GM23248 (cell line): ENCODE measurements at regions not wholly inside any gene's neighbourhood (a gene's known extent, or its start where the extent isn't known, plus 50 kb on each side); places are given as distances from the start of the nearest gene placed in this dataset.

Source experiments
- DNase-seq: peaks from one replicate; pipeline ENCODE4 v3.0.0-alpha.2; 2015
- H2AFZ ChIP-seq: fragments of 200-600 bp; sonication (generic); 2 replicates; pipeline ENCODE4 v1.6.1; 2016; ENCODE audit warnings: antibody characterized with exemption
- H3F3A ChIP-seq: fragments of 200-600 bp; sonication (generic); 2 replicates; pipeline ENCODE4 v1.6.1; 2016; ENCODE audit warnings: mild to moderate bottlenecking, antibody characterized with exemption, mixed run types; ENCODE audit not compliant: insufficient read depth
- H3K27ac ChIP-seq: fragments of 200-600 bp; sonication (generic); 2 replicates; pipeline ENCODE4 v1.5.1; 2016; ENCODE audit warnings: mild to moderate bottlenecking
- H3K27me3 ChIP-seq: fragments of 200-600 bp; sonication (generic); replicated peaks from 2 replicates; pipeline ENCODE4 v1.6.1; 2016; ENCODE audit warnings: mild to moderate bottlenecking; ENCODE audit not compliant: insufficient read depth
- H3K36me3 ChIP-seq: fragments of 200-600 bp; sonication (generic); 2 replicates; pipeline ENCODE4 v1.6.1; 2016; ENCODE audit warnings: low read depth, mild to moderate bottlenecking
- H3K4me1 ChIP-seq: fragments of 200-600 bp; sonication (generic); 2 replicates; pipeline ENCODE4 v1.6.1; 2016; ENCODE audit warnings: mild to moderate bottlenecking; ENCODE audit not compliant: insufficient read depth
- H3K4me2 ChIP-seq: fragments of 200-600 bp; sonication (generic); one replicate; pipeline ENCODE4 v1.6.1; 2016; ENCODE audit warnings: mild to moderate bottlenecking; ENCODE audit not compliant: unreplicated experiment
- H3K4me3 ChIP-seq: fragments of 200-600 bp; sonication (generic); 2 replicates; pipeline ENCODE4 v1.5.1; 2016; ENCODE audit warnings: mild to moderate bottlenecking
- H3K79me2 ChIP-seq: fragments of 200-600 bp; sonication (generic); 2 replicates; pipeline ENCODE4 v1.6.1; 2016; ENCODE audit warnings: mild to moderate bottlenecking; ENCODE audit not compliant: insufficient read depth
- H3K9ac ChIP-seq: fragments of 200-600 bp; sonication (generic); 2 replicates; pipeline ENCODE4 v1.6.1; 2016; ENCODE audit warnings: mild to moderate bottlenecking
- H3K9me2 ChIP-seq: fragments of 200-600 bp; sonication (generic); 2 replicates; pipeline ENCODE4 v1.6.1; 2016; ENCODE audit warnings: mixed run types, mild to moderate bottlenecking, moderate library complexity; ENCODE audit not compliant: insufficient read depth
- H3K9me3 ChIP-seq: fragments of 200-600 bp; sonication (generic); one replicate; pipeline ENCODE4 v1.6.1; 2017; ENCODE audit warnings: low read depth
- H4K20me1 ChIP-seq: fragments of 200-600 bp; sonication (generic); 2 replicates; pipeline ENCODE4 v1.6.0; 2016; ENCODE audit not compliant: insufficient read depth
- EZH2 ChIP-seq: fragments of 200-600 bp; sonication (generic); IDR thresholded peaks from 2 replicates; pipeline ENCODE4 v1.6.1; 2018; ENCODE audit warnings: antibody characterized with exemption, mild to moderate bottlenecking; ENCODE audit not compliant: insufficient read depth, poor library complexity, severe bottlenecking
- EZH2phosphoT487 ChIP-seq: fragments of 200-600 bp; sonication (generic); IDR thresholded peaks from 2 replicates; pipeline ENCODE4 v1.6.1; 2018; ENCODE audit warnings: antibody characterized with exemption, moderate library complexity, mild to moderate bottlenecking, low read depth; ENCODE audit not compliant: insufficient read depth
- WGBS, 2 experiments: methylation state at CpG; one replicate each; pipeline ENCODE4 v1.1.6; 2015 to 2017; ENCODE audit warnings: low lambda C conversion rate in 2 of 2, low coverage in 1 of 2; ENCODE audit errors: missing lambda C conversion rate in 2 of 2; 5-methylcytosine and 5-hydroxymethylcytosine counted together
- in situ Hi-C: fragments of 300-500 bp; cut with MboI; formaldehyde crosslinking; loops from 2 replicates; pipeline ENCODE4 v1.15.0; 2020

GRCh38 chr6:167717455-167717854 is 109.3 kb upstream of the AFDN start:
- no peak overlapping the region for H3K4me3 ChIP-seq
- H3K4me2 ChIP-seq, result no peak overlapping the region
- no peak overlapping the region for H3K27ac ChIP-seq
- TF ChIP-seq EZH2, result no peak
- no peak for TF ChIP-seq EZH2phosphoT487
- no peak overlapping the region for H3K9ac ChIP-seq
- H3K36me3 ChIP-seq, result no peaks in the 10 kb centered on the region
- H3K27me3 ChIP-seq, result no peaks in the 10 kb centered on the region
- H3K9me3 ChIP-seq, result no peaks in the 10 kb centered on the region
- no peaks in the 10 kb centered on the region for H3K9me2 ChIP-seq
- H3K4me1 ChIP-seq, result no peaks in the 10 kb centered on the region
- in situ Hi-C loops, result no loop called here
- no peaks in the 10 kb centered on the region for H3F3A ChIP-seq
- DNase-seq, result no peak
- no peak overlapping the region for H2AFZ ChIP-seq
- H3K79me2 ChIP-seq, result no peaks in the 10 kb centered on the region
- 57 to 66% methylated on average over 9 of the region's 9 CpGs for WGBS, 2 experiments
- H4K20me1 ChIP-seq, result no peaks in the 10 kb centered on the region

GRCh38 chr6:167717867-167718266 is 108.8 kb upstream of the AFDN start:
- Histone ChIP-seq H3K9me2 (no peaks in the 10 kb centered on the region), H3K9ac (no peak overlapping the region), H3K27me3 (no peaks in the 10 kb centered on the region), H3K4me3 (no peak overlapping the region), H3K4me2 (no peak overlapping the region), H3K79me2 (no peaks in the 10 kb centered on the region), H3K27ac (no peak overlapping the region), H3F3A (no peaks in the 10 kb centered on the region), H4K20me1 (no peaks in the 10 kb centered on the region), H3K9me3 (no peaks in the 10 kb centered on the region), H3K36me3 (no peaks in the 10 kb centered on the region), H3K4me1 (no peaks in the 10 kb centered on the region), H2AFZ (no peak overlapping the region)
- TF ChIP-seq EZH2 (no peak), EZH2phosphoT487 (no peak)
- in situ Hi-C loops, result no loop called here
- DNase-seq, result no peak
- 27 to 40% methylated on average over 2 of the region's 2 CpGs for WGBS, 2 experiments

GRCh38 chr6:167719920-167720319 is 106.8 kb upstream of the AFDN start:
- TF ChIP-seq EZH2phosphoT487 (no peak), EZH2 (no peak)
- H4K20me1 ChIP-seq, result no peaks in the 10 kb centered on the region
- WGBS, 2 experiments, result 61% methylated on average over 23 of the region's 23 CpGs
- H3K27me3 ChIP-seq, result no peaks in the 10 kb centered on the region
- H2AFZ ChIP-seq, result no peak overlapping the region
- in situ Hi-C loops, result no loop called here
- no peaks in the 10 kb centered on the region for H3K9me2 ChIP-seq
- no peaks in the 10 kb centered on the region for H3K4me1 ChIP-seq
- H3F3A ChIP-seq, result no peaks in the 10 kb centered on the region
- H3K36me3 ChIP-seq, result no peaks in the 10 kb centered on the region
- H3K27ac ChIP-seq, result no peak overlapping the region
- no peak overlapping the region for H3K9ac ChIP-seq
- no peaks in the 10 kb centered on the region for H3K79me2 ChIP-seq
- DNase-seq, result no peak
- no peak overlapping the region for H3K4me3 ChIP-seq
- H3K4me2 ChIP-seq, result no peak overlapping the region
- no peaks in the 10 kb centered on the region for H3K9me3 ChIP-seq

GRCh38 chr6:167720456-167721285 is 106.0 kb upstream of the AFDN start:
- Histone ChIP-seq H4K20me1 (no peaks in the 10 kb centered on the region), H3K4me3 (no peak overlapping the region), H3K79me2 (no peaks in the 10 kb centered on the region), H3K4me2 (no peak overlapping the region), H2AFZ (no peak overlapping the region), H3K9ac (no peak overlapping the region), H3K36me3 (no peaks in the 10 kb centered on the region), H3K27me3 (no peaks in the 10 kb centered on the region), H3K4me1 (no peaks in the 10 kb centered on the region), H3K27ac (no peak overlapping the region), H3K9me3 (no peaks in the 10 kb centered on the region), H3K9me2 (no peaks in the 10 kb centered on the region), H3F3A (no peaks in the 10 kb centered on the region)
- DNase-seq, result no peak
- no peak for TF ChIP-seq EZH2phosphoT487
- TF ChIP-seq EZH2, result no peak
- WGBS, 2 experiments, result 34 to 39% methylated on average over 31 of the region's 31 CpGs
- in situ Hi-C loops, result no loop called here
